MM.1S (cell line): ENCODE measurements at regions not wholly inside any gene's neighbourhood (a gene's known extent, or its start where the extent isn't known, plus 50 kb on each side); places are given as distances from the start of the nearest gene placed in this dataset.

Experiments used
- DNase-seq: peaks from one replicate; pipeline ENCODE4 v3.0.0-alpha.2; 2015
- H2AFZ ChIP-seq: fragments of 300-600 bp; sonication (generic); 2 replicates; pipeline ENCODE4 v1.6.0; 2016; ENCODE audit warnings: antibody characterized with exemption, low read length
- H3F3A ChIP-seq: fragments of 300-600 bp; sonication (generic); 2 replicates; pipeline ENCODE4 v1.6.1; 2016; ENCODE audit warnings: mild to moderate bottlenecking, antibody characterized with exemption, low read length, moderate library complexity, mixed read lengths; ENCODE audit not compliant: insufficient read depth
- H3K27ac ChIP-seq: fragments of 300-600 bp; sonication (generic); 2 replicates; pipeline ENCODE4 v1.5.1; 2016; ENCODE audit warnings: mild to moderate bottlenecking, low read length
- H3K27me3 ChIP-seq: fragments of 300-600 bp; sonication (generic); replicated peaks from 2 replicates; pipeline ENCODE4 v1.6.0; 2016; ENCODE audit warnings: low read length; ENCODE audit not compliant: insufficient read depth
- H3K36me3 ChIP-seq: fragments of 300-600 bp; sonication (generic); replicated peaks from 2 replicates; pipeline ENCODE4 v1.6.1; 2016; ENCODE audit warnings: mild to moderate bottlenecking, low read length, mixed read lengths; ENCODE audit not compliant: insufficient read depth
- H3K4me1 ChIP-seq: fragments of 300-600 bp; sonication (generic); 2 replicates; pipeline ENCODE4 v1.6.1; 2016; ENCODE audit warnings: low read length, mixed read lengths
- H3K4me2 ChIP-seq: fragments of 300-600 bp; sonication (generic); 2 replicates; pipeline ENCODE4 v1.6.0; 2016; ENCODE audit warnings: low read depth, low read length
- H3K4me3 ChIP-seq: fragments of 300-600 bp; sonication (generic); 2 replicates; pipeline ENCODE4 v1.5.1; 2016; ENCODE audit warnings: low read length, mixed read lengths
- H3K79me2 ChIP-seq: fragments of 300-600 bp; sonication (generic); 2 replicates; pipeline ENCODE4 v1.6.1; 2016; ENCODE audit warnings: mixed run types, low read length, mixed read lengths
- H3K9ac ChIP-seq: fragments of 300-600 bp; sonication (generic); 2 replicates; pipeline ENCODE4 v1.6.1; 2016; ENCODE audit warnings: low read length, mixed read lengths
- H3K9me2 ChIP-seq: fragments of 300-600 bp; sonication (generic); replicated peaks from 2 replicates; pipeline ENCODE4 v1.6.1; 2016; ENCODE audit warnings: mild to moderate bottlenecking, low read length, mixed read lengths; ENCODE audit not compliant: insufficient read depth
- H3K9me3 ChIP-seq: fragments of 300-600 bp; sonication (generic); replicated peaks from 2 replicates; pipeline ENCODE4 v1.6.1; 2016; ENCODE audit warnings: mild to moderate bottlenecking, low read length, mixed read lengths; ENCODE audit not compliant: insufficient read depth
- H4K20me1 ChIP-seq: fragments of 300-600 bp; sonication (generic); 2 replicates; pipeline ENCODE4 v1.6.1; 2016; ENCODE audit warnings: mild to moderate bottlenecking, low read length, moderate library complexity, mixed read lengths; ENCODE audit not compliant: insufficient read depth
- CTCF ChIP-seq: fragments of 300-600 bp; sonication (generic); IDR thresholded peaks from 2 replicates; pipeline ENCODE4 v1.5.1; 2016; ENCODE audit warnings: antibody characterized with exemption, low read length, mixed read lengths
- EZH2 ChIP-seq: fragments of 300-600 bp; sonication (generic); optimal IDR thresholded peaks from 2 replicates; pipeline ENCODE3; 2017; ENCODE audit warnings: low read depth, mild to moderate bottlenecking, antibody characterized with exemption, low read length, mixed read lengths
- EZH2phosphoT487 ChIP-seq: fragments of 300-600 bp; sonication (generic); IDR thresholded peaks from 2 replicates; pipeline ENCODE4 v1.6.1; 2018; ENCODE audit warnings: antibody characterized with exemption, low read length

GRCh38 chr15:87239582-87240230, 1016.8 kb downstream of the NTRK3 start:
- H3K9me3 ChIP-seq, result no peaks in the 10 kb centered on the region
- no peak for TF ChIP-seq EZH2phosphoT487
- no peak for TF ChIP-seq CTCF
- no peak for TF ChIP-seq EZH2
- H3K4me1 ChIP-seq, result no peaks in the 10 kb centered on the region
- H3K36me3 ChIP-seq, result no peaks in the 10 kb centered on the region
- no peaks in the 10 kb centered on the region for H3F3A ChIP-seq
- no peaks in the 10 kb centered on the region for H4K20me1 ChIP-seq
- no peak overlapping the region for H3K4me2 ChIP-seq
- H3K27me3 ChIP-seq, result no peaks in the 10 kb centered on the region
- no peak overlapping the region for H3K4me3 ChIP-seq
- H3K9ac ChIP-seq, result no peak overlapping the region
- no peak for DNase-seq
- no peaks in the 10 kb centered on the region for H3K9me2 ChIP-seq
- H3K27ac ChIP-seq, result no peak overlapping the region
- no peaks in the 10 kb centered on the region for H3K79me2 ChIP-seq
- H2AFZ ChIP-seq, result no peak overlapping the region

- no peaks in the 10 kb centered on the region for H3K36me3 ChIP-seq
- no peaks in the 10 kb centered on the region for H3K9me2 ChIP-seq
- no peaks in the 10 kb centered on the region for H3K9me3 ChIP-seq
- H3K27ac ChIP-seq, result no peak overlapping the region
- H3K27me3 ChIP-seq, result no peaks in the 10 kb centered on the region
- TF ChIP-seq EZH2phosphoT487, result no peak
- no peak for TF ChIP-seq CTCF
- TF ChIP-seq EZH2, result no peak
- no peak overlapping the region for H3K9ac ChIP-seq
- no peaks in the 10 kb centered on the region for H3F3A ChIP-seq
- H2AFZ ChIP-seq, result no peak overlapping the region
- no peak overlapping the region for H3K4me3 ChIP-seq
- no peaks in the 10 kb centered on the region for H3K79me2 ChIP-seq
- no peaks in the 10 kb centered on the region for H4K20me1 ChIP-seq
- no peaks in the 10 kb centered on the region for H3K4me1 ChIP-seq
- H3K4me2 ChIP-seq, result no peak overlapping the region
- DNase-seq, result no peak
Observed at GRCh38 chr15:87238451-87239068, 1018.0 kb downstream of the NTRK3 start.

- Histone ChIP-seq H3K27ac (no peak overlapping the region), H3K79me2 (no peaks in the 10 kb centered on the region), H3K4me1 (no peaks in the 10 kb centered on the region), H3K9ac (no peak overlapping the region), H3K36me3 (no peaks in the 10 kb centered on the region), H3K4me3 (no peak overlapping the region), H3K4me2 (no peak overlapping the region), H4K20me1 (no peaks in the 10 kb centered on the region), H3K9me2 (no peaks in the 10 kb centered on the region), H3F3A (no peaks in the 10 kb centered on the region), H3K27me3 (no peaks in the 10 kb centered on the region), H2AFZ (no peak overlapping the region), H3K9me3 (no peaks in the 10 kb centered on the region)
- DNase-seq, result no peak
- TF ChIP-seq EZH2 (no peak), EZH2phosphoT487 (no peak), CTCF (no peak)
Observed at GRCh38 chr15:87228460-87228859, 1028.1 kb downstream of the NTRK3 start.
